ENCODE measurements at regions not wholly inside any gene's neighbourhood (a gene's known extent, or its start where the extent isn't known, plus 50 kb on each side); places are given as distances from the start of the nearest gene placed in this dataset.

DNA sequence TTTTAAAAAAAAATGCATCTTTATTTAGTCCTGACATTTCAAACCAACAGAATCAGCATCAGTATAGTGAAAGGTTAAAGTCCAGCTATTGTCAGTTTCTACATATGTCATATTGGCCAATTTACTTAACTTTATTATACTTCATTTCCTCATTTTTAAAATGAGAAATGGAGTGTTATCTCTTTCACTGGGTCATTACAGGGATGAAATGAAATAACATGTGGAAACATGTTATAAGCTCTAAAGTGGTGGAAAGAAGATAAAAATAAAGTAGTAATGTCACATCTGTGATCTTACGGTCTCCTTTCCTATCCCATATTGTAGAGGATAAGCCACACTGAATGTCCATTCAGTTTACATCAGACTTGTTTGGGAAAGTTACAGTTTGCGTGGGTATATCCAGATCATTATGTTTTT lies 780.1 kb downstream of the TUSC7 start:
- TF ChIP-seq, protein P1, sequence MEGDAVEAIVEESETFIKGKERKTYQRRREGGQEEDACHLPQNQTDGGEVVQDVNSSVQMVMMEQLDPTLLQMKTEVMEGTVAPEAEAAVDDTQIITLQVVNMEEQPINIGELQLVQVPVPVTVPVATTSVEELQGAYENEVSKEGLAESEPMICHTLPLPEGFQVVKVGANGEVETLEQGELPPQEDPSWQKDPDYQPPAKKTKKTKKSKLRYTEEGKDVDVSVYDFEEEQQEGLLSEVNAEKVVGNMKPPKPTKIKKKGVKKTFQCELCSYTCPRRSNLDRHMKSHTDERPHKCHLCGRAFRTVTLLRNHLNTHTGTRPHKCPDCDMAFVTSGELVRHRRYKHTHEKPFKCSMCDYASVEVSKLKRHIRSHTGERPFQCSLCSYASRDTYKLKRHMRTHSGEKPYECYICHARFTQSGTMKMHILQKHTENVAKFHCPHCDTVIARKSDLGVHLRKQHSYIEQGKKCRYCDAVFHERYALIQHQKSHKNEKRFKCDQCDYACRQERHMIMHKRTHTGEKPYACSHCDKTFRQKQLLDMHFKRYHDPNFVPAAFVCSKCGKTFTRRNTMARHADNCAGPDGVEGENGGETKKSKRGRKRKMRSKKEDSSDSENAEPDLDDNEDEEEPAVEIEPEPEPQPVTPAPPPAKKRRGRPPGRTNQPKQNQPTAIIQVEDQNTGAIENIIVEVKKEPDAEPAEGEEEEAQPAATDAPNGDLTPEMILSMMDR (IDR thresholded peaks at IDR 0.05) = no peak
- TF ChIP-seq POLR2A (IDR thresholded peaks at IDR 0.05) (no peak), EP300 (IDR thresholded peaks at IDR 0.05) (no peak)
